Astrocyte (in vitro differentiated cells and primary cell): ENCODE measurements at regions not wholly inside any gene's neighbourhood (a gene's known extent, or its start where the extent isn't known, plus 50 kb on each side); places are given as distances from the start of the nearest gene placed in this dataset.

Experiments
- DNase-seq: peaks from one replicate; pipeline ENCODE4 v3.0.0-alpha.2; 2010; ENCODE audit warnings: low read depth
- FAIRE-seq: peaks from 2 replicates; lab custom pipeline; 2011; peaks lifted over from hg19 to GRCh38; lab: Jason Lieb, UNC
- H2AFZ ChIP-seq: 2 replicates; pipeline ENCODE4 v1.6.0; 2012; ENCODE audit warnings: low read depth, low read length, inconsistent platforms
- H3K27ac ChIP-seq: 2 replicates; pipeline ENCODE4 v1.5.1; 2011; ENCODE audit warnings: low read depth, low read length, inconsistent platforms
- H3K27me3 ChIP-seq: 2 replicates; pipeline ENCODE4 v1.6.0; 2011; ENCODE audit warnings: low read length, inconsistent platforms; ENCODE audit not compliant: insufficient read depth
- H3K36me3 ChIP-seq: 2 replicates; pipeline ENCODE4 v1.5.1; 2011; ENCODE audit warnings: low read length, inconsistent platforms; ENCODE audit not compliant: insufficient read depth
- H3K4me1 ChIP-seq: 2 replicates; pipeline ENCODE4 v1.5.1; 2011; ENCODE audit warnings: low read length, inconsistent platforms; ENCODE audit not compliant: insufficient read depth
- H3K4me2 ChIP-seq: 2 replicates; pipeline ENCODE4 v1.6.0; 2012; ENCODE audit warnings: low read length, inconsistent platforms
- H3K4me3 ChIP-seq: 2 replicates; pipeline ENCODE4 v1.5.1; 2011; ENCODE audit warnings: low read depth, mild to moderate bottlenecking, low read length, inconsistent platforms; ENCODE audit not compliant: insufficient read depth
- H3K79me2 ChIP-seq: 2 replicates; pipeline ENCODE4 v1.6.0; 2012; ENCODE audit warnings: mild to moderate bottlenecking, low read length, inconsistent platforms; ENCODE audit not compliant: insufficient read depth
- H3K9ac ChIP-seq: 2 replicates; pipeline ENCODE4 v1.6.0; 2012; ENCODE audit warnings: mild to moderate bottlenecking, low read length, inconsistent platforms
- H3K9me3 ChIP-seq: 2 replicates; pipeline ENCODE4 v1.5.1; 2012; ENCODE audit warnings: low read depth, mild to moderate bottlenecking, low read length, inconsistent platforms; ENCODE audit not compliant: insufficient read depth
- H4K20me1 ChIP-seq: 2 replicates; pipeline ENCODE4 v1.6.0; 2012; ENCODE audit warnings: low read length, inconsistent platforms; ENCODE audit not compliant: insufficient read depth
- H3K27ac Mint-ChIP-seq: one replicate; pipeline ENCODE4 v1.8.0; 2021; ENCODE audit warnings: mild to moderate bottlenecking, mixed read lengths; ENCODE audit not compliant: unreplicated experiment
- H3K27me3 Mint-ChIP-seq: one replicate; pipeline ENCODE4 v1.8.0; 2021; ENCODE audit warnings: low read depth, mixed read lengths; ENCODE audit not compliant: unreplicated experiment
- H3K36me3 Mint-ChIP-seq: one replicate; pipeline ENCODE4 v1.8.0; 2021; ENCODE audit warnings: low read depth, mixed read lengths; ENCODE audit not compliant: unreplicated experiment
- H3K4me1 Mint-ChIP-seq: one replicate; pipeline ENCODE4 v1.8.0; 2021; ENCODE audit warnings: low read depth, mixed read lengths; ENCODE audit not compliant: unreplicated experiment
- H3K4me3 Mint-ChIP-seq: one replicate; pipeline ENCODE4 v1.8.0; 2021; ENCODE audit warnings: mild to moderate bottlenecking, moderate library complexity, mixed read lengths; ENCODE audit not compliant: unreplicated experiment
- H3K9me3 Mint-ChIP-seq: one replicate; pipeline ENCODE4 v1.8.0; 2021; ENCODE audit warnings: mild to moderate bottlenecking, mixed read lengths; ENCODE audit not compliant: unreplicated experiment
- EZH2 ChIP-seq: IDR thresholded peaks from 2 replicates; pipeline ENCODE4 v1.6.1; 2012; ENCODE audit warnings: mild to moderate bottlenecking, low read length, inconsistent platforms; ENCODE audit not compliant: insufficient read depth
- TF ChIP-seq, protein P1 (sequence below): IDR thresholded peaks from 2 replicates; pipeline ENCODE4 v1.5.1; 2011; ENCODE audit warnings: low read depth, mild to moderate bottlenecking, inconsistent platforms, low read length, moderate library complexity; ENCODE audit not compliant: insufficient read depth

DNA sequence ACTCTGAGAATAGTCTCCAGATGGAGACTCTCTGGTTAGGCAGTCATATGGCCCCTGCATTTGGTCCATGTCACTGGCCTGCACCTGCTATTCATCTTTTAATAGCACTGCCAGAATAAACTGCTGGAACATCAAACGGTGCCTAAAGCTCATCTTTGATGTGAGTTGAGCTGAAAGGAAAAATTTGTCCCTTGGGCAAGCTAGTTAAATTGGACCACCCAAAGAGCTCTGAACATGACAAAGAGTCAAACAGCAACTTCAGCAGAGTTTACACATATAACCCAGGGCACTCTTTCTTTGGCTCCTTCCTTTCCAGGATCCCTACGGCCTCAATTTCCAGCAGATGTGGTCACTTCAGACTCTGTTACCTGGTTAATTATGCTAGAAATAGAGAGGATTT is 269.9 kb downstream of the RPL10L start:
- FAIRE-seq (no peak), DNase-seq (no peak)
- H3K4me1 ChIP-seq, result no peaks in the 10 kb centered on the region
- H3K4me2 ChIP-seq, result no peak overlapping the region
- H3K9me3 ChIP-seq, result no peaks in the 10 kb centered on the region
- Mint-ChIP-seq H3K27me3 (no peaks in the 10 kb centered on the region), H3K36me3 (no peaks in the 10 kb centered on the region), H3K4me1 (no peaks in the 10 kb centered on the region), H3K27ac (no peak overlapping the region), H3K9me3 (no peaks in the 10 kb centered on the region), H3K4me3 (no peak overlapping the region)
- no peak overlapping the region for H3K27ac ChIP-seq
- H4K20me1 ChIP-seq, result no peaks in the 10 kb centered on the region
- TF ChIP-seq, protein P1, sequence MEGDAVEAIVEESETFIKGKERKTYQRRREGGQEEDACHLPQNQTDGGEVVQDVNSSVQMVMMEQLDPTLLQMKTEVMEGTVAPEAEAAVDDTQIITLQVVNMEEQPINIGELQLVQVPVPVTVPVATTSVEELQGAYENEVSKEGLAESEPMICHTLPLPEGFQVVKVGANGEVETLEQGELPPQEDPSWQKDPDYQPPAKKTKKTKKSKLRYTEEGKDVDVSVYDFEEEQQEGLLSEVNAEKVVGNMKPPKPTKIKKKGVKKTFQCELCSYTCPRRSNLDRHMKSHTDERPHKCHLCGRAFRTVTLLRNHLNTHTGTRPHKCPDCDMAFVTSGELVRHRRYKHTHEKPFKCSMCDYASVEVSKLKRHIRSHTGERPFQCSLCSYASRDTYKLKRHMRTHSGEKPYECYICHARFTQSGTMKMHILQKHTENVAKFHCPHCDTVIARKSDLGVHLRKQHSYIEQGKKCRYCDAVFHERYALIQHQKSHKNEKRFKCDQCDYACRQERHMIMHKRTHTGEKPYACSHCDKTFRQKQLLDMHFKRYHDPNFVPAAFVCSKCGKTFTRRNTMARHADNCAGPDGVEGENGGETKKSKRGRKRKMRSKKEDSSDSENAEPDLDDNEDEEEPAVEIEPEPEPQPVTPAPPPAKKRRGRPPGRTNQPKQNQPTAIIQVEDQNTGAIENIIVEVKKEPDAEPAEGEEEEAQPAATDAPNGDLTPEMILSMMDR, result no peak
- no peak for TF ChIP-seq EZH2
- H3K9ac ChIP-seq, result no peak overlapping the region
- H2AFZ ChIP-seq, result no peak overlapping the region
- no peaks in the 10 kb centered on the region for H3K79me2 ChIP-seq
- H3K4me3 ChIP-seq, result no peak overlapping the region
- no peaks in the 10 kb centered on the region for H3K36me3 ChIP-seq
- no peaks in the 10 kb centered on the region for H3K27me3 ChIP-seq

DNA sequence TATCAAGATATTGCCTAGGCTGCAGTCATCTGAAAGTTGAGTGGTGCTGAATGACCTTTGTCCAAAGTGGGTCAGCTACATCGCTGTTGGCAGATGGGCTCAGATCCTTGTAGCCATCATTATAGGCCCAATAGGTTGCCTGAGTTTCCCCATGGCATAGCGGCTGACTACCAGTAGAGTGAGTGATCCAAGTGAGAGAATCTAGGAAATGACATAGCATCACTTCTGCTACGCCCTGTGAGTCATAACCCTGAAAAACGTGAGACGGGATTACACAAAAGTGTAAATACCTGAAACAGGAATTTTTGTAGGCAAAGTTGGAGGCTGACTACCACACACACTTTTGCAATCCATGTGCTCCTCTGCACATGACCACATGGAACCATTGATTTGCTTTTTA is 273.3 kb downstream of the RPL10L start:
- Histone ChIP-seq H4K20me1 (no peaks in the 10 kb centered on the region), H3K4me2 (no peak overlapping the region), H3K4me1 (no peaks in the 10 kb centered on the region), H3K36me3 (no peaks in the 10 kb centered on the region), H3K79me2 (no peaks in the 10 kb centered on the region), H3K27me3 (no peaks in the 10 kb centered on the region), H3K9me3 (no peaks in the 10 kb centered on the region), H3K9ac (no peak overlapping the region), H2AFZ (no peak overlapping the region), H3K4me3 (no peak overlapping the region), H3K27ac (no peak overlapping the region)
- FAIRE-seq (no peak), DNase-seq (no peak)
- TF ChIP-seq, protein P1, result no peak
- TF ChIP-seq EZH2, result no peak
- no peaks in the 10 kb centered on the region for H3K36me3 Mint-ChIP-seq
- no peak overlapping the region for H3K4me3 Mint-ChIP-seq
- H3K9me3 Mint-ChIP-seq, result no peaks in the 10 kb centered on the region
- H3K4me1 Mint-ChIP-seq, result no peaks in the 10 kb centered on the region
- no peak overlapping the region for H3K27ac Mint-ChIP-seq
- no peaks in the 10 kb centered on the region for H3K27me3 Mint-ChIP-seq

DNA sequence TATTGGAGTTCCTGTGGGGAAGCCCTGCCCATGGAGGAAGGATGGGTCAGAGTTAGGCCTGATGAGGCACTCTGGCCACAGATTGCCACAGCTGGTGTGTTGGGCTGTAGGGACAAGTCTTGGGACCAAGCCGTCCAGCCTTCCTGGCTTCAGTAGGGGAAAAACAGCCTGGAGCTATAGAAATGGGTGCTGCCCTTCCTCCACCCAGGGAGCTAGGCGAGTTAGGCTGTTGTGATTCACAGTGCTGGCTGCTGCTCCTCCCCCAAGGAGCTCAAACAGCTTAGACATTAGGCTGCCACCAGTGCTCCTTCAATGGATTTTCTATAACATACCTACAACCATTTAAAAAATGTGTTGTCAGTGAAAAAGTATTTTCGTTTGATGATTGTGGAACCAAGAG is 274.3 kb downstream of the RPL10L start:
- Histone ChIP-seq H3K4me1 (no peaks in the 10 kb centered on the region), H4K20me1 (no peaks in the 10 kb centered on the region), H2AFZ (no peak overlapping the region), H3K9me3 (no peaks in the 10 kb centered on the region), H3K36me3 (no peaks in the 10 kb centered on the region), H3K4me3 (no peak overlapping the region), H3K79me2 (no peaks in the 10 kb centered on the region), H3K9ac (no peak overlapping the region), H3K27me3 (no peaks in the 10 kb centered on the region), H3K4me2 (no peak overlapping the region), H3K27ac (no peak overlapping the region)
- Mint-ChIP-seq H3K9me3 (no peaks in the 10 kb centered on the region), H3K4me1 (no peaks in the 10 kb centered on the region), H3K27me3 (no peaks in the 10 kb centered on the region), H3K4me3 (no peak overlapping the region), H3K27ac (no peak overlapping the region), H3K36me3 (no peaks in the 10 kb centered on the region)
- no peak for DNase-seq
- no peak for TF ChIP-seq EZH2
- TF ChIP-seq, protein P1, result no peak
- no peak for FAIRE-seq
